ENCODE measurements at regions not wholly inside any gene's neighbourhood (a gene's known extent, or its start where the extent isn't known, plus 50 kb on each side); places are given as distances from the start of the nearest gene placed in this dataset.

DNA sequence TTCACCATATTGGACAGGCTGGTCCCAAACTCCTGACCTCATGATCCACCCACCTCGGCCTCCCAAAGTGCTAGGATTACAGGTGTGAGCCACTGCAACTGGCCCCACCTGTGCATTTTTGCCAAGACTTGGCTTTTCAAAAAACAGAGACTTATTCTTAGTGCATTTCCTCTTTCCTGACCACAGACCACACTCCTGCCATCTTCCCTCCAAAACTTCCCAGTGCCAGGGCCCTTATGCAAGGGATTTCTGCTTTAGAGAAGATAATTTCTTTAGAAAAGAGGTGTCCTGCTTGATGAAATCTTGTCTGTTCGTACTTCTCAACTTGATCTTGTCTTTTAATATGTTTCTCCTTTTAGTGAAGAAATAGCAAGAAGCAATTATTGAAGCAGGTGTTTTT is 98.8 kb upstream of the ZNF516 start:
- H4K20me1 ChIP-seq (ENCODE audit: insufficient read depth, low read length), result no peaks in the 10 kb centered on the region
- no peaks in the 10 kb centered on the region for H3K9me1 ChIP-seq (ENCODE audit: insufficient read depth, low read length)
- POLR2A ChIA-PET (ENCODE audit: unreplicated experiment), result no interaction called here
- no peak overlapping the region for H2AK9ac ChIP-seq (replicated peaks; ENCODE audit: low read depth, low read length, poor library complexity)
- H4K91ac ChIP-seq (ENCODE audit: insufficient read depth, low read depth, low read length), result no peak overlapping the region
- WGBS, 2 experiments (ENCODE audit: extremely low coverage in 2 of 2, insufficient read length in 1 of 2), result no CpG with 5 or more reads among the region's 2 CpGs
- no TSS peak for BruUV-seq (replicated peaks)
- no peak overlapping the region for H4K5ac ChIP-seq (ENCODE audit: low read depth, low read length)
- no peak overlapping the region for H3K4me2 ChIP-seq (ENCODE audit: low read depth, low read length)
- ATAC-seq (ENCODE audit: low read depth), result no peak
- CTCF ChIA-PET, result no interaction called here
- no peak overlapping the region for H3K27ac ChIP-seq (ENCODE audit: insufficient read depth, low read length)
- H3K4me1 ChIP-seq (ENCODE audit: control insufficient read depth, insufficient read depth, low read length), result peaks cover 5% of the 10 kb centered on the region; the same call in 1 of the 2 replicates
- no peak overlapping the region for H2AFZ ChIP-seq (replicated peaks; ENCODE audit: low read length, poor library complexity)
- no peak overlapping the region for H2BK5ac ChIP-seq (ENCODE audit: low read depth, low read length, poor library complexity, severe bottlenecking)
- H2BK20ac ChIP-seq (ENCODE audit: low read depth, low read length), result no peak overlapping the region
- no peak overlapping the region for H3K23ac ChIP-seq (ENCODE audit: low read depth, low read length)
- TF ChIP-seq BHLHE40 (IDR thresholded peaks at IDR 0.05; ENCODE audit: low read depth, low read length) (no peak), CEBPB (IDR thresholded peaks at IDR 0.05; ENCODE audit: low read depth, low read length) (no peak)
- H3K9me3 ChIP-seq (ENCODE audit: control insufficient read depth, insufficient read depth, low read length), result no peaks in the 10 kb centered on the region
- H3K27me3 ChIP-seq (ENCODE audit: control insufficient read depth, insufficient read depth, low read length), result peaks cover 2% of the 10 kb centered on the region; the same call in 1 of the 2 replicates
- intact Hi-C loops (cut with micrococcal nuclease) (no loop called here), dilution Hi-C loops (cut with HindIII; ENCODE audit: low sequenced_read_pairs, unreplicated experiment) (no loop called here), in situ Hi-C loops (cut with MboI; ENCODE audit: low sequenced_read_pairs) (no loop called here)
- DNase-seq, result no peak
- H3K9ac ChIP-seq (ENCODE audit: low read depth, low read length), result no peak overlapping the region
- no peak overlapping the region for H3K4me3 ChIP-seq (ENCODE audit: insufficient read depth, low read depth, low read length)
- H3K36me3 ChIP-seq (ENCODE audit: control insufficient read depth, insufficient read depth, low read length), result no peaks in the 10 kb centered on the region
- no peak overlapping the region for H3K14ac ChIP-seq (replicated peaks; ENCODE audit: low read depth, low read length)
- H3K79me1 ChIP-seq (ENCODE audit: low read depth in 1 of 2, low read length in 2 of 2), result no peaks in the 10 kb centered on the region
- no peak overlapping the region for H3K56ac ChIP-seq (ENCODE audit: extremely low read depth, insufficient read depth, low read length)
- no peak overlapping the region for H3K18ac ChIP-seq (ENCODE audit: low read depth, low read length)
- no peak overlapping the region for H4K8ac ChIP-seq (ENCODE audit: low read depth in 2 of 2, low read length in 2 of 2)
- H3K4ac ChIP-seq (ENCODE audit: low read depth, low read length), result no peak overlapping the region
- H2AK5ac ChIP-seq (ENCODE audit: low read depth, low read length), result no peak overlapping the region
- no peak overlapping the region for H2BK15ac ChIP-seq (ENCODE audit: low read depth, low read length)
- H2BK120ac ChIP-seq (ENCODE audit: low read depth, low read length), result no peak overlapping the region

All from IMR-90 (cell line).